ENCODE measurements at regions not wholly inside any gene's neighbourhood (a gene's known extent, or its start where the extent isn't known, plus 50 kb on each side); places are given as distances from the start of the nearest gene placed in this dataset.

DNA sequence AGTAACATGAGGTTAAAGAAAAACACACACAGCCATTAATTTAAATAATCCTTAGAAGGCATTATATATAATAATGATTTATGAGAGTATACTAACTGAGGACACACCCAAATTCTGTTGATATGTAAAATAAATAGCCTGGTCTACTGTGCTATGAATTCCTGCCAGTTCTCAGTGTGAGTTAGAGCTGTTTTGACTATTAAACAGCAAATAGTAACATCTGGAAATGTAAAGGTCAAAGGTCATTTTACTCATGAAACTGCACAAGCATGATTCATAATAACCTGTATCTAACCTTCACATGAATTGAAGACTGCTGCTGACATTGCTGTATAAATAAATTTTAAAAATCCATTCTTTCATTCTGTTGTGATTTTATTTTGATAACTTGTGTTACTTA, 966.7 kb downstream of the SLC6A15 start:
- no peak for TF ChIP-seq POLR2AphosphoS5 (IDR thresholded peaks at IDR 0.05)
- TF ChIP-seq, protein P1, sequence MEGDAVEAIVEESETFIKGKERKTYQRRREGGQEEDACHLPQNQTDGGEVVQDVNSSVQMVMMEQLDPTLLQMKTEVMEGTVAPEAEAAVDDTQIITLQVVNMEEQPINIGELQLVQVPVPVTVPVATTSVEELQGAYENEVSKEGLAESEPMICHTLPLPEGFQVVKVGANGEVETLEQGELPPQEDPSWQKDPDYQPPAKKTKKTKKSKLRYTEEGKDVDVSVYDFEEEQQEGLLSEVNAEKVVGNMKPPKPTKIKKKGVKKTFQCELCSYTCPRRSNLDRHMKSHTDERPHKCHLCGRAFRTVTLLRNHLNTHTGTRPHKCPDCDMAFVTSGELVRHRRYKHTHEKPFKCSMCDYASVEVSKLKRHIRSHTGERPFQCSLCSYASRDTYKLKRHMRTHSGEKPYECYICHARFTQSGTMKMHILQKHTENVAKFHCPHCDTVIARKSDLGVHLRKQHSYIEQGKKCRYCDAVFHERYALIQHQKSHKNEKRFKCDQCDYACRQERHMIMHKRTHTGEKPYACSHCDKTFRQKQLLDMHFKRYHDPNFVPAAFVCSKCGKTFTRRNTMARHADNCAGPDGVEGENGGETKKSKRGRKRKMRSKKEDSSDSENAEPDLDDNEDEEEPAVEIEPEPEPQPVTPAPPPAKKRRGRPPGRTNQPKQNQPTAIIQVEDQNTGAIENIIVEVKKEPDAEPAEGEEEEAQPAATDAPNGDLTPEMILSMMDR (IDR thresholded peaks at IDR 0.05) = no peak
- no peak for TF ChIP-seq POLR2A (IDR thresholded peaks at IDR 0.05)
- TF ChIP-seq EP300 (IDR thresholded peaks at IDR 0.05) = no peak
